ENCODE measurements at regions not wholly inside any gene's neighbourhood (a gene's known extent, or its start where the extent isn't known, plus 50 kb on each side); places are given as distances from the start of the nearest gene placed in this dataset.

DNA sequence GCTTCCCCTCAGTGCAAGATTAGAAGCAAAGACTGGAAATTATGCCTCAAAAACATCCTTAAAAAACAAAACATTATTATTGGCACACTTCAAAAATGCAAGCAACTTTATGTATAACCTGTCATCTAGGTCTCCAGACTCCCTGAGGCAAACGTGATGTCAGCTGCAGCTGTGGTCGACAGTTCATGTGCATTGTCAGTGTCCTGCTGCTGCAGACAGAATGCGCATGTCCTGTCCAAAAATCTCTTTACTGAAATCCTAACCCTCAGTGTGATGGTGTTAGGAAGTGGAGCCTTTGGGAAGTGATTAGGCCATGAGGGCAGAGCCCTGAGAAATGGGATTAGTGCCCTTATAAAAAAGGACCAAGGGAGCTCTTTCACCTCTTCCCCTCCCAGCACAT, 126.9 kb downstream of the CYRIA start:
- TF ChIP-seq POLR2A (IDR thresholded peaks at IDR 0.05), result no peak
- no peak for TF ChIP-seq CTCF (IDR thresholded peaks at IDR 0.05)
- TF ChIP-seq POLR2AphosphoS5 (IDR thresholded peaks at IDR 0.05), result no peak
- TF ChIP-seq EP300 (IDR thresholded peaks at IDR 0.05), result no peak
